ENCODE measurements at regions not wholly inside any gene's neighbourhood (a gene's known extent, or its start where the extent isn't known, plus 50 kb on each side); places are given as distances from the start of the nearest gene placed in this dataset.
"Not testable (repeated sequence)": the region's sequence is repeated elsewhere in the genome, so short reads cannot be mapped to it uniquely, and the experiment has no call there.

- TF ChIP-seq, protein P1, sequence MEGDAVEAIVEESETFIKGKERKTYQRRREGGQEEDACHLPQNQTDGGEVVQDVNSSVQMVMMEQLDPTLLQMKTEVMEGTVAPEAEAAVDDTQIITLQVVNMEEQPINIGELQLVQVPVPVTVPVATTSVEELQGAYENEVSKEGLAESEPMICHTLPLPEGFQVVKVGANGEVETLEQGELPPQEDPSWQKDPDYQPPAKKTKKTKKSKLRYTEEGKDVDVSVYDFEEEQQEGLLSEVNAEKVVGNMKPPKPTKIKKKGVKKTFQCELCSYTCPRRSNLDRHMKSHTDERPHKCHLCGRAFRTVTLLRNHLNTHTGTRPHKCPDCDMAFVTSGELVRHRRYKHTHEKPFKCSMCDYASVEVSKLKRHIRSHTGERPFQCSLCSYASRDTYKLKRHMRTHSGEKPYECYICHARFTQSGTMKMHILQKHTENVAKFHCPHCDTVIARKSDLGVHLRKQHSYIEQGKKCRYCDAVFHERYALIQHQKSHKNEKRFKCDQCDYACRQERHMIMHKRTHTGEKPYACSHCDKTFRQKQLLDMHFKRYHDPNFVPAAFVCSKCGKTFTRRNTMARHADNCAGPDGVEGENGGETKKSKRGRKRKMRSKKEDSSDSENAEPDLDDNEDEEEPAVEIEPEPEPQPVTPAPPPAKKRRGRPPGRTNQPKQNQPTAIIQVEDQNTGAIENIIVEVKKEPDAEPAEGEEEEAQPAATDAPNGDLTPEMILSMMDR (IDR thresholded peaks at IDR 0.05; ENCODE audit: poor library complexity, severe bottlenecking) = no peak
- H3K27ac ChIP-seq (ENCODE audit: poor library complexity, severe bottlenecking) = no peak overlapping the region
- H3K27me3 ChIP-seq (ENCODE audit: insufficient read depth, poor library complexity, severe bottlenecking) = no peaks in the 10 kb centered on the region
- H3K9me3 ChIP-seq (ENCODE audit: severe bottlenecking) = no peaks in the 10 kb centered on the region
- no peaks in the 10 kb centered on the region for H3K4me1 ChIP-seq (ENCODE audit: insufficient read depth, poor library complexity, severe bottlenecking)
- H3K4me3 ChIP-seq (ENCODE audit: severe bottlenecking) = no peak overlapping the region
- no peaks in the 10 kb centered on the region for H3K36me3 ChIP-seq (ENCODE audit: low read depth)
- ATAC-seq (ENCODE audit: low read depth) (no peak), DNase-seq (ENCODE audit: low spot score) (no peak)
Observed at GRCh38 chr21:25176637-25177412, 430.5 kb downstream of the MRPL39 start.

DNA sequence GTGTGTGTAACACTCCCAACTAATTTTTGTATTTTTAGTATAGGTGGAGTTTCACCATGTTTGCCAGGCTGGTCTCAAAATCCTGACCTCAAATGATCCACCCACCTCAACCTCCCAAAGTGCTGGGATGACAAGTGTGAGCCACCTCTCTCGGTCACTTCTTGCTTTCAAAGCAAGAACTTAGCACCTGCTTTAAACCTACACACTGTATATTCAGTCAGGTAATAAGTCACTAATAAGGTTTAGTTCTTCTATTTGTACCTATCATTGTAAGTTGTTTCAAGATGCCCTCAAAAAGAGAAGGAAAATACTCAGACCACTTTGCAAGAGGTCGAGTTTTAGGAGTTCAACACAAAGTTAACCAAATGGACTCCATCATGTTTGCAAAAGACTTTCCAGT lies 431.3 kb downstream of the MRPL39 start:
- Histone ChIP-seq H3K9me3 (ENCODE audit: severe bottlenecking) (no peaks in the 10 kb centered on the region), H3K27ac (ENCODE audit: poor library complexity, severe bottlenecking) (no peak overlapping the region), H3K27me3 (ENCODE audit: insufficient read depth, poor library complexity, severe bottlenecking) (no peaks in the 10 kb centered on the region), H3K4me1 (ENCODE audit: insufficient read depth, poor library complexity, severe bottlenecking) (no peaks in the 10 kb centered on the region), H3K36me3 (ENCODE audit: low read depth) (no peaks in the 10 kb centered on the region), H3K4me3 (ENCODE audit: severe bottlenecking) (no peak overlapping the region)
- DNase-seq (ENCODE audit: low spot score) (no peak), ATAC-seq (ENCODE audit: low read depth) (no peak)
- TF ChIP-seq, protein P1 (IDR thresholded peaks at IDR 0.05; ENCODE audit: poor library complexity, severe bottlenecking) = no peak

DNA sequence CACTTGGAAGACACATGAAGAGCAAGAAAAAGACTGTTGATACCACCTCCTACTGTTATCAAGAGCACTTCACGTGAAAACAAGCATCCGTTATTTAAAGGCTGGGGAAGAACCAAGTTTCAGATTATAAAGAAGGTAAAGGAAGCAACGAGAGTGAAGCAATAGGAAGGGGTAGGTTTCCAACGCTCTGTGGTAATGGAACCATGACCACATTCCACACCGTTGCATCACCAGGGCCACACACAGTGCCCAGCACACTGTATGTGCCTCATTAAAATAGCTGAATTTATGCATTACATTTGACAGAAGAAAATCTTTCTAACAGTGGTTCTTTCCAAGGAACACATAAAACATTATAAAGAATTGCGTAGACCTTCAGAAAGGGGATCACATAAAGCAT lies 435.8 kb downstream of the MRPL39 start:
- 0 out of 3 replicates have a peak, but pooled peaks have one; percentile 31 for ATAC-seq (ENCODE audit: low read depth)

GRCh38 chr21:25170681-25171080 lies 436.6 kb downstream of the MRPL39 start:
- H3K9me3 ChIP-seq (ENCODE audit: severe bottlenecking) = no peaks in the 10 kb centered on the region
- TF ChIP-seq, protein P1 (IDR thresholded peaks at IDR 0.05; ENCODE audit: poor library complexity, severe bottlenecking) = no peak
- ATAC-seq (ENCODE audit: low read depth) (no peak), DNase-seq (ENCODE audit: low spot score) (no peak)
- H3K4me1 ChIP-seq (ENCODE audit: insufficient read depth, poor library complexity, severe bottlenecking) = no peaks in the 10 kb centered on the region
- H3K27me3 ChIP-seq (ENCODE audit: insufficient read depth, poor library complexity, severe bottlenecking) = no peaks in the 10 kb centered on the region
- no peak overlapping the region for H3K4me3 ChIP-seq (ENCODE audit: severe bottlenecking)
- no peak overlapping the region for H3K27ac ChIP-seq (ENCODE audit: poor library complexity, severe bottlenecking)
- H3K36me3 ChIP-seq (ENCODE audit: low read depth) = no peaks in the 10 kb centered on the region

More for the DNA sequence above, 435.8 kb downstream of the MRPL39 start:
- H3K27ac ChIP-seq (ENCODE audit: poor library complexity, severe bottlenecking) = no peak overlapping the region
- H3K27me3 ChIP-seq (ENCODE audit: insufficient read depth, poor library complexity, severe bottlenecking) = no peaks in the 10 kb centered on the region
- no peaks in the 10 kb centered on the region for H3K4me1 ChIP-seq (ENCODE audit: insufficient read depth, poor library complexity, severe bottlenecking)
- no peak overlapping the region for H3K4me3 ChIP-seq (ENCODE audit: severe bottlenecking)
- H3K36me3 ChIP-seq (ENCODE audit: low read depth) = no peaks in the 10 kb centered on the region
- TF ChIP-seq, protein P1 (IDR thresholded peaks at IDR 0.05; ENCODE audit: poor library complexity, severe bottlenecking) = no peak
- no peak for DNase-seq (ENCODE audit: low spot score)
- H3K9me3 ChIP-seq (ENCODE audit: severe bottlenecking) = no peaks in the 10 kb centered on the region

DNA sequence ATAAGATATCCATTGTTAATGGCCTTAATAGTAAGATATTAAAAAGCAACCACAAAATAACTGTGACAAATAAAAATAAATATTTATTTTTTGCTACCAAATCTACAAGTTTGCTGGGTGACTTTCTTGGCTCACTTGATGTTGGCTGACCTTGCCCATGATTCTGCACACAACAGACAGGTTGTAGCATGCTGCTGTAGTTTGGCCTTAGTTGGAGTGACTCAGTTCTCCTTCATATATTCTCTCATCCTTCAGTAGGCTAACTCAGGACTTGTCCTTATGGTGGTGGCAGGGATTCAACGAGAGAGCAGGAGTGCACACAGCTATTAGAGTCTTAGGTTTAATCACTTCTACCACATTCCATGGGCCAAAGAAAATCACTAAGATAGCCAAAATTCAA lies 437.9 kb downstream of the MRPL39 start:
- Histone ChIP-seq H3K4me1 (ENCODE audit: insufficient read depth, poor library complexity, severe bottlenecking) (no peaks in the 10 kb centered on the region), H3K4me3 (ENCODE audit: severe bottlenecking) (no peak overlapping the region), H3K27me3 (ENCODE audit: insufficient read depth, poor library complexity, severe bottlenecking) (no peaks in the 10 kb centered on the region), H3K36me3 (ENCODE audit: low read depth) (no peaks in the 10 kb centered on the region), H3K27ac (ENCODE audit: poor library complexity, severe bottlenecking) (no peak overlapping the region), H3K9me3 (ENCODE audit: severe bottlenecking) (no peaks in the 10 kb centered on the region)
- TF ChIP-seq, protein P1 (IDR thresholded peaks at IDR 0.05; ENCODE audit: poor library complexity, severe bottlenecking) = no peak
- ATAC-seq (ENCODE audit: low read depth) (no peak), DNase-seq (ENCODE audit: low spot score) (no peak)

DNA sequence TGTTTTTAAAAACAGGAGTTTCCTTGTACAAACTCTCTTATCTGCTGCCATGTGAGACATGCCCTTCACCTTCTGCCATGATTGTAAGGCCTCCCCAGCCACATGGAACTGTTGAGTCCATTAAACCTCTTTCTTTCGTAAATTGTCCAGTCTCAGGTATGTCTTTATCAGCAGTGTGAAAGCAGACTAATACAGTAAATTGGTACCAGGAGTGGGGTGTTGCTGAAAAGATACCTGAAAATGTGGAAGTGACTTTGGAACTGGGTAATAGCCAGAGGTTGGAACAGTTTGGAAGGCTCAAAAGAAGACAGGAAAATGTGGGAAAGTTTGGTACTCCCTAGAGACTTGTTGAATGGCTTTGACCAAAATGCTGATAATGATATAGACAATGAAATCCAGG lies 440.4 kb downstream of the MRPL39 start:
- not testable (repeated sequence) for H3K4me1 ChIP-seq (ENCODE audit: insufficient read depth, poor library complexity, severe bottlenecking); H3K9me3 ChIP-seq (ENCODE audit: severe bottlenecking)

More for the DNA sequence above, 440.4 kb downstream of the MRPL39 start:
- not testable (repeated sequence) for H3K27ac ChIP-seq (ENCODE audit: poor library complexity, severe bottlenecking); DNase-seq (ENCODE audit: low spot score); H3K36me3 ChIP-seq (ENCODE audit: low read depth); ATAC-seq (ENCODE audit: low read depth); H3K4me3 ChIP-seq (ENCODE audit: severe bottlenecking); H3K27me3 ChIP-seq (ENCODE audit: insufficient read depth, poor library complexity, severe bottlenecking)

Data from RWPE2 (cell line).